PC-9 (cell line): ENCODE measurements at regions not wholly inside any gene's neighbourhood (a gene's known extent, or its start where the extent isn't known, plus 50 kb on each side); places are given as distances from the start of the nearest gene placed in this dataset.
"Not testable (repeated sequence)": the region's sequence is repeated elsewhere in the genome, so short reads cannot be mapped to it uniquely, and the experiment has no call there.

Source experiments
- BruUV-seq: library from RNA; stranded (reverse); fragments of 400-500 nt; replicated peaks from 2 replicates; lab custom pipeline; 2021; lab: Mats Ljungman, UMichigan
- CTCF ChIA-PET: fragments of 300-600 bp; sonication (Branson Sonifier 250); formaldehyde crosslinking; loops from one replicate; lab custom pipeline; 2022; ENCODE audit warnings: antibody characterized with exemption; lab: Charles Lee
- POLR2A ChIA-PET: fragments of 300-600 bp; sonication (Branson Sonifier 250); formaldehyde crosslinking; loops from one replicate; lab custom pipeline; 2022; ENCODE audit warnings: antibody characterized with exemption; ENCODE audit not compliant: unreplicated experiment; lab: Charles Lee
- DNase-seq, 2 experiments: peaks; one replicate each; pipeline versions ENCODE4 v3.0.0 to v3.0.0-alpha.2; 2015 to 2022; ENCODE audit warnings: mixed read lengths in 1 of 2
- H2AFZ ChIP-seq: fragments of 200-600 bp; sonication (generic); 2 replicates; pipeline ENCODE4 v1.8.1; 2017; ENCODE audit warnings: antibody characterized with exemption
- H3F3A ChIP-seq: fragments of 200-600 bp; sonication (generic); 2 replicates; pipeline ENCODE4 v1.8.1; 2017; ENCODE audit warnings: antibody characterized with exemption, mild to moderate bottlenecking, low read depth; ENCODE audit not compliant: insufficient read depth
- H3K27ac ChIP-seq: fragments of 200-600 bp; sonication (generic); 2 replicates; pipeline ENCODE4 v1.6.1; 2016; ENCODE audit warnings: mixed run types
- H3K27me3 ChIP-seq: fragments of 200-600 bp; sonication (generic); 2 replicates; pipeline ENCODE4 v1.6.1; 2016; ENCODE audit warnings: low read depth, mixed run types; ENCODE audit not compliant: insufficient read depth
- H3K36me3 ChIP-seq: fragments of 200-600 bp; sonication (generic); 2 replicates; pipeline ENCODE4 v1.6.1; 2016; ENCODE audit warnings: low read depth, mixed run types
- H3K4me1 ChIP-seq: fragments of 200-600 bp; sonication (generic); replicated peaks from 2 replicates; pipeline ENCODE4 v1.6.1; 2016; ENCODE audit warnings: mixed run types; ENCODE audit not compliant: insufficient read depth
- H3K4me2 ChIP-seq: fragments of 200-600 bp; sonication (generic); 2 replicates; pipeline ENCODE4 v1.6.1; 2017; ENCODE audit warnings: mixed run types
- H3K4me3 ChIP-seq: fragments of 200-600 bp; sonication (generic); 2 replicates; pipeline ENCODE4 v1.6.1; 2016; ENCODE audit warnings: mixed run types
- H3K79me2 ChIP-seq: fragments of 200-600 bp; sonication (generic); 2 replicates; pipeline ENCODE4 v1.6.1; 2017; ENCODE audit warnings: low read depth, mixed run types
- H3K9me2 ChIP-seq: fragments of 200-600 bp; sonication (generic); 2 replicates; pipeline ENCODE4 v1.8.1; 2017; ENCODE audit warnings: mild to moderate bottlenecking; ENCODE audit not compliant: insufficient read depth
- H3K9me3 ChIP-seq: fragments of 200-600 bp; sonication (generic); 2 replicates; pipeline ENCODE4 v1.8.1; 2016; ENCODE audit warnings: low read depth; ENCODE audit not compliant: insufficient read depth
- H4K20me1 ChIP-seq: fragments of 200-600 bp; sonication (generic); 2 replicates; pipeline ENCODE4 v1.8.1; 2017; ENCODE audit not compliant: insufficient read depth
- EZH2 ChIP-seq: fragments of 200-600 bp; sonication (generic); IDR thresholded peaks from 2 replicates; pipeline ENCODE4 v1.8.0; 2017; ENCODE audit warnings: antibody characterized with exemption, low read depth
- intact Hi-C: fragments of 100-400 bp; cut with micrococcal nuclease; formaldehyde crosslinking; loops from one replicate; pipeline ENCODE4 v1.10.0; 2022; ENCODE audit not compliant: unreplicated experiment
- TF ChIP-seq, protein P1 (sequence below): fragments of 200-600 bp; sonication (generic); conservative IDR thresholded peaks from 2 replicates; pipeline ENCODE4 v1.6.1; 2017; ENCODE audit warnings: mixed run types, antibody characterized with exemption, mild to moderate bottlenecking, moderate library complexity

DNA sequence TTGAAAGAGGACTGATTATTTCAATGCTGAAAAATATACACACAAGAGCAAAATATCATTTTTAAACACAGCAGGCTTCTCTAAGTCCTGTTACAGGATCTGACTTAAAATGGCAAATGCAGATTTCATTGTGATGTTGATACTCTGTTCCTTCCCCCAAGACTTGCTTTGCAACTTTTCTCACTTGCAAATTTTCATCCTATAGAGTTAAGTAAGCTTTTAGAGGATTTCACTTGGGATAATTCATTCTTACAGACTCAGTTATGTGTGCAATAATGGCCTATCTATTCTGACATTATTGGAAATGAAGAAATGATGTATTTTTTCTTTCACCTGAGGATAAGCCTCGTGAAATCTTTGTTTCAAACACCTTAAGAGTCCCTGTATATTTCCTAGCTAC is 2403.2 kb downstream of the ARAP2 start:
- Histone ChIP-seq H3F3A (no peaks in the 10 kb centered on the region), H3K4me2 (no peak overlapping the region), H3K27me3 (no peaks in the 10 kb centered on the region), H3K4me1 (no peaks in the 10 kb centered on the region), H3K36me3 (no peaks in the 10 kb centered on the region), H3K9me2 (no peaks in the 10 kb centered on the region), H3K27ac (no peak overlapping the region), H3K79me2 (no peaks in the 10 kb centered on the region), H2AFZ (no peak overlapping the region), H3K4me3 (no peak overlapping the region), H3K9me3 (no peaks in the 10 kb centered on the region), H4K20me1 (no peaks in the 10 kb centered on the region)
- ChIA-PET CTCF (no interaction called here), POLR2A (no interaction called here)
- no peak for TF ChIP-seq EZH2
- TF ChIP-seq, protein P1, sequence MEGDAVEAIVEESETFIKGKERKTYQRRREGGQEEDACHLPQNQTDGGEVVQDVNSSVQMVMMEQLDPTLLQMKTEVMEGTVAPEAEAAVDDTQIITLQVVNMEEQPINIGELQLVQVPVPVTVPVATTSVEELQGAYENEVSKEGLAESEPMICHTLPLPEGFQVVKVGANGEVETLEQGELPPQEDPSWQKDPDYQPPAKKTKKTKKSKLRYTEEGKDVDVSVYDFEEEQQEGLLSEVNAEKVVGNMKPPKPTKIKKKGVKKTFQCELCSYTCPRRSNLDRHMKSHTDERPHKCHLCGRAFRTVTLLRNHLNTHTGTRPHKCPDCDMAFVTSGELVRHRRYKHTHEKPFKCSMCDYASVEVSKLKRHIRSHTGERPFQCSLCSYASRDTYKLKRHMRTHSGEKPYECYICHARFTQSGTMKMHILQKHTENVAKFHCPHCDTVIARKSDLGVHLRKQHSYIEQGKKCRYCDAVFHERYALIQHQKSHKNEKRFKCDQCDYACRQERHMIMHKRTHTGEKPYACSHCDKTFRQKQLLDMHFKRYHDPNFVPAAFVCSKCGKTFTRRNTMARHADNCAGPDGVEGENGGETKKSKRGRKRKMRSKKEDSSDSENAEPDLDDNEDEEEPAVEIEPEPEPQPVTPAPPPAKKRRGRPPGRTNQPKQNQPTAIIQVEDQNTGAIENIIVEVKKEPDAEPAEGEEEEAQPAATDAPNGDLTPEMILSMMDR, result no peak
- BruUV-seq, result no TSS peak
- intact Hi-C loops, result no loop called here
- no peak for DNase-seq

DNA sequence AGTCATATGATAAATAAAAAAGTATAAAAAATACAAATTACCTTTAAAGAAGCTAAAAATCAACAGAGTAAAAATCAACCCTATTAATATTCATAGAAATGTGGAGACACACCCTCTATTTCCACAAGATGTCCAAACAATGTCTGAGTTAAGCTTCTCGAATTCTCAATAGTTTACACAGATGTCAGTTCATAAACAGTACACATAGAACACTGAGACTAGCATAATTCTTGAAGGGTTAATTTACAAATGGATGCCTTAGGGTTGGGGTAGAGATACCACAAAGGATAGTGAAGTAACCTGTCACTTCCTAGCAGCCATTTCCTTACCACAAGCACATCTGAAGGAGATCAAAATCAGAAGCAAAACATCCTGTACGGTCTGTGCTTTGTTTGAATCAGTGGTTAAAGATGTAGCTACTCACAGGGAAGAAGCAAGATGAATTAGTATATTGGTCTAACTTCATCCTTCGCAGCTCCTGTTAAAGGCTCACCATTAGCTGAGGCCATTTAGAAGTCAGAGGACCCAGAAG is 2393.9 kb downstream of the ARAP2 start:
- Histone ChIP-seq H3K27ac (no peak overlapping the region), H2AFZ (no peak overlapping the region), H3F3A (no peaks in the 10 kb centered on the region), H4K20me1 (no peaks in the 10 kb centered on the region), H3K27me3 (no peaks in the 10 kb centered on the region), H3K36me3 (no peaks in the 10 kb centered on the region), H3K4me2 (no peak overlapping the region), H3K9me2 (no peaks in the 10 kb centered on the region), H3K9me3 (no peaks in the 10 kb centered on the region), H3K4me1 (no peaks in the 10 kb centered on the region), H3K4me3 (no peak overlapping the region), H3K79me2 (no peaks in the 10 kb centered on the region)
- intact Hi-C loops, result no loop called here
- TF ChIP-seq, protein P1, result no peak
- TF ChIP-seq EZH2, result no peak
- POLR2A ChIA-PET, result no interaction called here
- BruUV-seq, result no TSS peak
- DNase-seq, result no peak
- CTCF ChIA-PET, result no interaction called here

DNA sequence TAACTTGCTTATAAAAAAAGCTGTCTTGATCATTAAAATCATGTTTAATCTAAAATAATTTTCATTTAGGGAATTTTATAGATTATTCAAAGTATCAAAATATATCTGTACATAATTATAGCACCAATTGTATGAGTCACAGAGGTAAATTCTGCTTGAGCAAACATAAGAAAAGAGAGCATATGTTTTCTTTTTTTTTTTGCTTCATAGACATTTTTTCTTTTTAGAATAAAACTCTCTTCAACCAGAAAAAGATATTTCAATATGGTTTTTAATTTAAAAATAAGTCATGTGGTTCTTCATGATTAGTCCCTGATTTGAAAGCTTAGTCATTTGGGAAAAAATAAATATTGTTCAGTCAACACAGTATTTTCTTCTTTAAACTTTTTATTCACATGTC is 2390.6 kb downstream of the ARAP2 start:
- H3K9me2 ChIP-seq, H2AFZ ChIP-seq, H3K36me3 ChIP-seq, H3K4me3 ChIP-seq, H3K79me2 ChIP-seq, H3F3A ChIP-seq, intact Hi-C loops, CTCF ChIA-PET, BruUV-seq, H3K9me3 ChIP-seq, H3K4me1 ChIP-seq, H3K27me3 ChIP-seq, DNase-seq, H3K4me2 ChIP-seq, H4K20me1 ChIP-seq, POLR2A ChIA-PET, H3K27ac ChIP-seq: not testable (repeated sequence)

DNA sequence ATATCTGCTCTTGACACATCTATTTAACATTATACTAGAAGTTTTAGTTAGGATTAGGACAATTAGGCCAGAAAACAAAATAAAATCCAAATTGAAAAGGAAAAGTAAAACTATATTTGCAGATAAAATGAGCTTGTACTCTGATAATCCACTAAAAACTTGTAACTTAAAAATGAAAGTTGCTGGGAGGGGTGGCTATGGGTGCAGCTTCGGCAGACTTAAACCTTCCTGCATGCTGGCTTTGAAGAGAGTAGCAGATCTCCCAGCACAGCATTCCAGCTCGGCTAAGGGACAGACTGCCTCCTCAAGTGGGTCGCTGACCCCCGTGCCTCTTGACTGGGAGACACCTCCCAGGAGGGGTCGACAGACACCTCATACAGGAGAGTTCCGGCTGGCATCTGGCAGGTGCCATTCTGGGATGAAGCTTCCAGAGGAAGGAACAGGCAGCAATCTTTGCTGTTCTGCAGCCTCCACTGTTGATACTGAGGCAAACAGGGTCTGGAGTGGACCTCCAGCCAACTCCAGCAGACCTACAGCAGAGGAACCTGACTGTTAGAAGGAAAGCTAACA is 2379.9 kb downstream of the ARAP2 start:
- intact Hi-C loops, result no loop called here
- no peaks in the 10 kb centered on the region; the same call in 1 of the 2 replicates for H3K9me2 ChIP-seq
- no peaks in the 10 kb centered on the region for H3F3A ChIP-seq
- no peaks in the 10 kb centered on the region for H3K27me3 ChIP-seq
- H3K36me3 ChIP-seq, result no peaks in the 10 kb centered on the region
- no peak overlapping the region for H3K4me2 ChIP-seq
- H3K4me1 ChIP-seq, result no peaks in the 10 kb centered on the region
- CTCF ChIA-PET, result no interaction called here
- BruUV-seq, result no TSS peak
- no peak overlapping the region for H2AFZ ChIP-seq
- no peaks in the 10 kb centered on the region for H4K20me1 ChIP-seq
- no peak overlapping the region for H3K27ac ChIP-seq
- POLR2A ChIA-PET, result no interaction called here
- no peaks in the 10 kb centered on the region for H3K79me2 ChIP-seq
- no peak for TF ChIP-seq EZH2
- TF ChIP-seq, protein P1, result no peak
- no peak for DNase-seq
- H3K4me3 ChIP-seq, result no peak overlapping the region
- H3K9me3 ChIP-seq, result no peaks in the 10 kb centered on the region
